NOMO-1 treated with DMSO at 0.1 percent for 48 hours (cell line): ENCODE measurements at regions not wholly inside any gene's neighbourhood (a gene's known extent, or its start where the extent isn't known, plus 50 kb on each side); places are given as distances from the start of the nearest gene placed in this dataset.

Source experiments
- DNase-seq: peaks from one replicate; lab custom pipeline; 2025; ENCODE audit not compliant: unreplicated experiment; lab: John Stamatoyannopoulos, UW

DNA sequence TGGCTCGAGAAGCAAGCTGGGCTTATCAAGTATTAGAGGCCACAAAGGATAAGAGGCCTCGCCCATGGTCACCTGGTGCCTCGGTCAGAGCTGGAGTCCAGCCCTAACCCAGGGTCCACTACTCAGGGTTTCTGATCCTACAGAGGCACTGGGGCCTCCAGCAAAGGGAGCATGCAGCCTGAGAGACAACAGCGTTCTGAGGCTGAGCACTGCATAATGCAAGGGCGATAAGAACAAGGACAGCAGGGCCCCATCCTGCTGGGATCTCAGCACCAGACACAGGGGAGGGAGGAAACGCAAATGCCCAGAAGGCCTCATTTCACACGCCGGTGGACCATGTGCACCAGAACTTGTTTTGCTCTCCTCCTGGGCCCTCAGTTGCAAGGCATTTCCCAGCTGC lies 63.0 kb downstream of the C5orf15 start:
- no peak for DNase-seq

DNA sequence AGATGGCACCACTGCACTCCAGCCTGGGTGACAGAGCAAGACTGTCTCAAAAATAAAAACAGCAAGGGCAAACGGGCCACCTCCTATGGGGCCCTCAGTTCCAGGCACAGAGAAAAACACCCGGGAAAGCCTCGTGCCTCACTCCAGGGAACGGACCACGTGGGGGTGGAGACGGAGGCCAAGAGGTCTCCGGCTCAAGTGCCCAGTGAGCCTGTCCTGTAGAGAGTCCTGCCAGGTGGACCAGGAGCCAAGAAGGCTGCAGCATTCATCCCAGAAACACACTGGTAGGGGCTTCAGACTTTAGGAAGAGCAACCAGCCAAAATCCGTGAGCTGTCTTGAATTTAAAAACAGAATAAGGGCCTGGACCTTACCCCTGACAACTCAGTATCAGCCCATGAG lies 63.8 kb downstream of the C5orf15 start:
- no peak for DNase-seq

GRCh38 chr5:133902511-133903118 lies 65.8 kb downstream of the C5orf15 start:
- no peak for DNase-seq

DNA sequence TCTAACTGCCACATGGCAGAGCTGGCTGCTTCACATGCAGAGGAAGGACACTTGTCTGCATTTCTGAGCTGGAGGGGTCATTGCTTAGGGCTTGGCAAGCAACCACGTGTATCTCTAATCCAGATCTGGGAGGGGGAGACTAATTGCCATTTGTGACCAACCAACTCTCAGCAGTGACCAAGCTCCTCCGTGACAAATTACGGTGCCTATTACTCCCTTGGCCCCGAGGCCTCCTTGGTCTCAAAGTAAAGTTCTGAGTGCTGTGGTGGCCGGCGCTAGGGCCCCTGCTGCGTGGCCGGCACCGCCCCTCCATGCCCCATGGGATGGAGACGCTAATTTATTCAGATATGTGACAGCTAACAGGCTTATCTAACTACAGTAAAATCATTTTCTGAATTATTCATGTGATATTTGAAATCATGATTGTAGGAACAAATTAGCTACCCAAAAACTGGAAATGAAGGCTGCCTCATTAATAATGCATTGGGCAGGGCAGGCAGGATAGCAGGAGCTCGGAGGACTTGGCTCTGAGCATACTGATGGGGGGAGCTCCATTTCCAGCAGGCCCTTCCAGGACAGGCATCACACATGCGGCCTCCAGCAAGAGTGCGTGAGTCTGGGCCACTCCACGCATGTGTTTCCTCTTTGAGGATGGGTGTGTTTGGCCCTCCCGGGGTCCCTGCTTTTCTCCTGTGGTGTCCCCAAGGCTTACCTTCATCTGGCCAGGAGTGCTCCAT lies 67.7 kb downstream of the C5orf15 start:
- DNase-seq, result no peak

DNA sequence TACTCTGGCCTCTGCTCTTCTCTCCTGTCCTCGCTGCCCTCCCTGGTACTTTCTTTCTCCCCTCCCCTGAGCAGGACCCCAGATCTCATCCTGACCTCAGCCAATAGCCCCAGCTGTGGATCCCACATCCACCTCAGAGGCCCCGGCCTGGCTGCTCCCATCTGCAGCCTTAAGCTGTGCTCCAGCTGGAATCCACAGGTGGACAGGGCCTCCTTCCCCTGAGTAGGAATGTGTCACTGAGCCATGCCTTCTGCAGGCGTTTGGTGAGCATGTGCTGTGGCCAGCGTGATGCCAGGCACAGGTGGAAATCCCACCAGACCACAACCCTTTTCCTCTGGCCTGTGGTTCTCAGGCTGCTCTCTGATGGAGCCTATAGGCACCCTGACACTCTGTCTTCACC lies 68.9 kb downstream of the C5orf15 start:
- DNase-seq, result no peak

DNA sequence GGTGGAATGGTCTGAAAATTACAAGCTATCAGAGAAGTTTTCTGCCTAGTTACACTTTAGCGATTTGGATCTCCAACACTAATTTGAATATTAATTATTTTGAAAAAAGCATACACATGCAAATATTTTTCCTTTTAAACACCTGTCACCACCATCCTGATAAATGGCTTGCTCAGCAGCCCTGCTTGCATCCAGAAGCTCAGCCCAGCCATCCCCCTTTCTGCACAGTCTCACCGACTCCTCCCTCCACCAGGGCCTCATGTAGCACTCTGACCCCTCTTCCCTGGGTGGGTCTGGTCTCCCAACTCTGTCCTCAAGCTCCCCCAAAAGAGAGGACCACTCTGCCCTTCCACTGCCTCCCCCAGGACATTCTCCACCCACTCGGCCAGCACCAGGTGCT lies 70.0 kb downstream of the C5orf15 start:
- no peak for DNase-seq

- DNase-seq, result no peak
These were observed 71.0 kb downstream of the C5orf15 start for GRCh38 chr5:133897431-133897830.

DNA sequence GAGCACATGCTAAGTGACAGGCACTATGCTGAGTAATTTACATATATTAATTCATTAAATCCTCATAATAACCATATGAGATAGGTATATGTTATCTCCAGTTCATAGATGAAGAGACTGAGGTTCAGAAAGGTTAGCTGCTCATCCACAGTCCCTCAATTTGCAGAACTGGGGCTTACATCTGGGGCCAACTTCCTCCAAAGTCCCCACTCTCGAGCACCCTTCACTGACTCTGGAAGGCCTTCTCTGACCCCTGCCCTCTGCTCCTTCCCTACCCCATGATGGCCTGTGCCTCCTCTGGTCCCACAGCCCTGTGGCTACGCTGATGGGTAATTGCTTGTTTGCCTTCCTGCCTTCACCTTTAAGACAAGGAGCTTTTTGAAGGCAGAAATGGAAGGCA lies 71.6 kb downstream of the C5orf15 start:
- DNase-seq, result no peak

GRCh38 chr5:133895979-133896845 lies 72.2 kb downstream of the C5orf15 start:
- no peak for DNase-seq

DNA sequence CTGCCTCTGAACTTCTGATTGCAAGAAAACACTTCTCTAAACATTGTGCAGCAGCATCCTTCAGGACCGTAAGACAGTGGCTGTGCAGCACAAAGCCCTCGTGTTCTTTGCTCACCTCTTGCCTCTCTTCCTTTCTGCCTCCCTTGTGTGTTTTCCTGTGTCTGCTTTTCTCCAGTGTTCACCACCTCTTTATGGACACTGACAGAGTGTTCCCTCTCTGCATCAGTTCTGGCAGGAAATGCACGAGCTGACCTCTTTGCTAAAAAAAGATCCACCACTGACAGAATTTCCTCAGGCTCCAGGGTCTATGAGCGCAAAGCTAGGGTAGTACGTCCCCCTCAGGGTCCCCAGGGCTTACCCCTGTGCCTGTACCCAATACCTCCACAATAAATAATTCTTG lies 74.3 kb downstream of the C5orf15 start:
- no peak for DNase-seq

DNA sequence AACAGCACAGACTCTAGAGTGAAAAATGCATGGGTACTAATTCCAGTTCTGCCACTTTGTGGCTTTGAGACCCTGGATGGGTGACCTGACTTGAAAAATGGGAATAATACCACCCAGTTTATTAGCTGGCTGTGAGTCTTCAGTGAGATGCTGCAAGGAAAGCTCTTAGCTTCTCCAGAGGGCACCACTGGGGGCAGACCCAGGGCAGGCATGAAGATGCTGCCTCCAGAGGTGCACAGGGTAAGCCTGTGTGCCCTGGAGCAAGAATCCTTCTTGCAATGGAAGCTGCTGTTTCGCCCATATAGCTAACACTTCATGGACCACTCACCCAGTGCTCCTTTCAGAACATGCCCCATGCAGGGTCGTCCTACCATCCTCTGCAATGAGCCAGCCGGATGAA lies 75.7 kb downstream of the C5orf15 start:
- no peak for DNase-seq

- no peak for DNase-seq
These were observed 76.1 kb downstream of the C5orf15 start for GRCh38 chr5:133892306-133892705.

GRCh38 chr5:133891390-133891789 lies 77.0 kb downstream of the C5orf15 start:
- no peak for DNase-seq

DNA sequence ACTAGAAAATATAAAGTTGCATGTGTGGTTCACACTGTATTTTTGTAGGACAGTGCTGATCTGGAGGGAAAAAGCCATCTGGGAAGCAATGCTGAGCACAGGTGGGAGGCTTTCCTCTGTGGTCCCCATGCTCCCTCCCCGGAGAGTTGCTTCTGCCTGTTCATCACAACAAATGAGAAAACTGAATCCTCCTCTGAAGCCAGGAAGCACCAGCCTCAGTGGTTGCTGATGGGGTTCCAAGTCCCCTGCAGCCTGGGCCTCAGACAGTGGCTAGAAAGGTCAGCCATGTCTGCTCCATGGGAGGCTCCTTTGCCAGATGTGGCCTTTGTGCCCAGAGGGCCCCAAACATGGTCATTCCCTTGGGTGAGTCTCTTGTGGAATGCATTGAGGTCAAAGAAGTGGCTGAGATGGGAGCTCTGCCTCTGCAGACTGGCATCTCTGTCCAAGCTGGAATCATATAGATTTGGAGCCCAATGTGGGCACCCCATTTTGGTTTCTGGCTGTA lies 77.6 kb downstream of the C5orf15 start:
- DNase-seq, result no peak

GRCh38 chr5:133890314-133890713 lies 78.1 kb downstream of the C5orf15 start:
- no peak for DNase-seq

GRCh38 chr5:133889271-133889905 lies 79.0 kb downstream of the C5orf15 start:
- DNase-seq, result no peak

DNA sequence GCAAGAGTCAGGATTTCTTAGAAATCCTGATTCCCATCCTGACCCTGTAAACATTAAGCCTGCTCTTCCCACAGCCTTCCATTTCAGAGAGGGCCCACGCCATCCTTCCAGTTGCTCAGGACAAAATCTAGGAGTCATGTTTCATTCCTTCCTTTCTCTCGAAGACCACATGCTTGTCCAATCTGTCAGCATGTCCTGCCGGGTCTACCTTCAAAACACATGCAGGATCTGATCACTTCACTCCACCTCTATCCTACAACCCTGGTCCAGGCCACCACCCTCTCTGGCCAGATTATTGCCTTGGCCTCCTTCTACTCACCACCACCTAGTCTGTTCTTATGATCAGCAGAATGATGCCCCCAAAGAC lies 79.8 kb downstream of the C5orf15 start:
- no peak for DNase-seq

GRCh38 chr5:133885566-133885965 lies 82.9 kb downstream of the C5orf15 start:
- DNase-seq, result no peak

DNA sequence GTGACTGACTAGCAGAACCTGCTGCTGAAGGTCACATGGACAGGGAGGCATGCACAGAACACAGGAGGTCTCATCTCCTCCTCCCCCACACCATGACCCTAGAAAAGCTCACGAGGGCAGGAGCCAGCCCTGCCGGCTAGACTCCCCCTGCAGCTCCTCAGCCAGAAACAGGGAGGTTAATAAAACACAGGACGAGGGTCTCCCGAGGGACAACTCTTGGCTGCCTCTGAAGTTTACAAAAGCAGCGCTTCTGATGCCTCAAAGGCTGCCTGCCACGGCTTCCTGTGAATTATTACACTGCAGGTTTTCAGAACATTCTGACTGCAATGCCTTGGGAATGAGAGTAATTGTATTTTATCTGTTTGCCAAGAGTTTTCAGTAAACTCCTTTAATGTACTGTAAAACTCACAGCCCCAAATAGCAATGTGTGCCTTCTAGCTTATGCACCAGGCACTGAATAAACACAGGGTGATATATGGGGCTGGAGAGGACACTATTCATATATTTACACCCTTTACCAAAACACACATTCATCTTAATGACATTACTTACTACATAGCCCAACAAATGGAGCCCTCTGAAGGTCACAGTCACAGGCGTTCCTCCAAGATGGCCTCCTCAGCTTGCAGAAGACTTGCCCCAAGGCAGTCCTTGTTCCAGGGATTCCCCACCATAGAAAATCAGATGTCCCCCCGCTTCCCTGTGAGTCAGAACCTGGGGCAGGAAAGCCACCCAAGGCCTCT lies 83.7 kb downstream of the C5orf15 start:
- DNase-seq, result no peak

GRCh38 chr5:133883916-133884315 lies 84.5 kb downstream of the C5orf15 start:
- no peak for DNase-seq

DNA sequence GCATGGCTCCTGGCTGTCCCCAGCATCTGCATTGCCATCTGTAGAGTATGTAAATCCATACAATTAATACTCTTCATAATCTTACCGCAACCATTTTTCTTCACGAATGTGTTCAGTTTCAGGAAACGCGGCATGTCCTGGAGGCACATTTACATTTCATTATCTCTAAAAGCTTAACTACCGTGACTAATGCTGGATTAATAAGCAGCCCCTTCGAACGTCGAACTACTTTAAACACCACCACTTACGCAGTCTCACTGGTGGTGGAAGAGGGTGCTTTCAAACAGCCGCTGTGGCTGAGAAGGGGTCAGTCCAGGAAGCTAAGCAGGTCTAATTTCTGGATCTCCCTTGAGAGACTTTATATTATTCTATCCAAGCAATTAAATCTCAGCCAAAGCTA lies 85.6 kb downstream of the C5orf15 start:
- no peak for DNase-seq
